Peyer's patch (tissue), 4 donors: ENCODE measurements at regions not wholly inside any gene's neighbourhood (a gene's known extent, or its start where the extent isn't known, plus 50 kb on each side); places are given as distances from the start of the nearest gene placed in this dataset.

Experiments
- DNase-seq, 3 donors: peaks; one replicate each; pipeline ENCODE4 v3.0.0-alpha.2; 2017 to 2019
- H3K27ac ChIP-seq, 4 donors: fragments of 200-600 bp; sonication (generic); one replicate each; pipeline ENCODE4 v1.5.1; 2016 to 2019
- H3K27me3 ChIP-seq, 2 donors: fragments of 200-600 bp; sonication (generic); one replicate each; pipeline ENCODE4 v1.5.1; 2019
- H3K36me3 ChIP-seq, 3 donors: fragments of 200-600 bp; sonication (generic); one replicate each; pipeline ENCODE4 v1.5.1; 2016 to 2019
- H3K4me1 ChIP-seq, 4 donors: fragments of 200-600 bp; sonication (generic); one replicate each; pipeline ENCODE4 v1.5.1; 2016 to 2019
- H3K4me3 ChIP-seq, 4 donors: fragments of 200-600 bp; sonication (generic); 1 replicate in 3 of 4; 2 replicates in 1 of 4; pipeline ENCODE4 v1.5.1; 2016 to 2019; ENCODE audit warnings: mild to moderate bottlenecking in 1 of 4
- H3K9me3 ChIP-seq, 4 donors: fragments of 200-600 bp; sonication (generic); one replicate each; pipeline ENCODE4 v1.5.1; 2016 to 2019; ENCODE audit warnings: mild to moderate bottlenecking in 1 of 4
- CTCF ChIP-seq, 6 experiments: fragments of 450-650 bp in 4 of 6; fragments of 200-600 bp in 2 of 6; sonication (generic) in 1 of 6; IDR thresholded peaks; one replicate each; pipeline ENCODE4 v1.5.1; 2017 to 2019; ENCODE audit warnings: antibody characterized with exemption in 6 of 6, mild to moderate bottlenecking in 3 of 6, moderate library complexity in 1 of 6
- POLR2A ChIP-seq, 2 donors: fragments of 450-650 bp; IDR thresholded peaks; one replicate each; pipeline ENCODE4 v1.5.1; 2017; ENCODE audit warnings: antibody characterized with exemption in 2 of 2, mild to moderate bottlenecking in 2 of 2, moderate library complexity in 2 of 2

- Histone ChIP-seq H3K36me3 (no peaks in the 10 kb centered on the region), H3K9me3 (no peaks in the 10 kb centered on the region), H3K27me3 (no peaks in the 10 kb centered on the region), H3K27ac (no peak overlapping the region), H3K4me1 (no peaks in the 10 kb centered on the region), H3K4me3 (no peak overlapping the region)
- TF ChIP-seq POLR2A (IDR thresholded peaks at IDR 0.05) (no peak), CTCF (IDR thresholded peaks at IDR 0.05) (no peak)
- DNase-seq = no peak
Observed at GRCh38 chr22:49353235-49353634, 474.4 kb downstream of the BRD1 start.

- Histone ChIP-seq H3K4me1 (no peaks in the 10 kb centered on the region), H3K9me3 (no peaks in the 10 kb centered on the region), H3K27me3 (no peaks in the 10 kb centered on the region), H3K27ac (no peak overlapping the region), H3K36me3 (no peaks in the 10 kb centered on the region), H3K4me3 (no peak overlapping the region)
- TF ChIP-seq POLR2A (IDR thresholded peaks at IDR 0.05) (no peak), CTCF (IDR thresholded peaks at IDR 0.05) (no peak)
- DNase-seq = peak in 1 of 3 donors; percentile 27
Observed at GRCh38 chr22:49352361-49353169, 475.1 kb downstream of the BRD1 start.

GRCh38 chr22:49351761-49352227, 475.9 kb downstream of the BRD1 start:
- no peak overlapping the region for H3K27ac ChIP-seq
- TF ChIP-seq CTCF (IDR thresholded peaks at IDR 0.05) (no peak), POLR2A (IDR thresholded peaks at IDR 0.05) (no peak)
- H3K4me1 ChIP-seq = no peaks in the 10 kb centered on the region
- H3K27me3 ChIP-seq = no peaks in the 10 kb centered on the region
- no peak overlapping the region for H3K4me3 ChIP-seq
- peak in 1 of 3 donors; percentile 34 for DNase-seq
- H3K9me3 ChIP-seq = no peaks in the 10 kb centered on the region
- no peaks in the 10 kb centered on the region for H3K36me3 ChIP-seq

- TF ChIP-seq CTCF (IDR thresholded peaks at IDR 0.05) (no peak), POLR2A (IDR thresholded peaks at IDR 0.05) (no peak)
- Histone ChIP-seq H3K4me3 (no peak overlapping the region), H3K9me3 (no peaks in the 10 kb centered on the region), H3K36me3 (no peaks in the 10 kb centered on the region), H3K27ac (no peak overlapping the region), H3K4me1 (no peaks in the 10 kb centered on the region), H3K27me3 (no peaks in the 10 kb centered on the region)
- DNase-seq = peak in 1 of 3 donors; percentile 38
Observed at GRCh38 chr22:49350441-49351121, 477.1 kb downstream of the BRD1 start.

GRCh38 chr22:49349841-49350381, 477.8 kb downstream of the BRD1 start:
- Histone ChIP-seq H3K27me3 (no peaks in the 10 kb centered on the region), H3K27ac (no peak overlapping the region), H3K4me1 (no peaks in the 10 kb centered on the region), H3K9me3 (no peaks in the 10 kb centered on the region), H3K4me3 (no peak overlapping the region), H3K36me3 (no peaks in the 10 kb centered on the region)
- DNase-seq = peak in 1 of 3 donors; percentile 42
- TF ChIP-seq POLR2A (IDR thresholded peaks at IDR 0.05) (no peak), CTCF (IDR thresholded peaks at IDR 0.05) (no peak)
